COR-L47 (cell line): ENCODE measurements at regions not wholly inside any gene's neighbourhood (a gene's known extent, or its start where the extent isn't known, plus 50 kb on each side); places are given as distances from the start of the nearest gene placed in this dataset.

Experiments used
- DNase-seq: peaks from one replicate; lab custom pipeline; 2025; lab: John Stamatoyannopoulos, UW

GRCh38 chr3:83513677-83514076 is 1445.1 kb upstream of the CADM2 start:
- DNase-seq, result no peak

- DNase-seq, result no peak
Observed at GRCh38 chr3:83514130-83514914, 1444.5 kb upstream of the CADM2 start.

GRCh38 chr3:83515123-83515522 is 1443.7 kb upstream of the CADM2 start:
- DNase-seq, result no peak

GRCh38 chr3:83523470-83524073 is 1435.2 kb upstream of the CADM2 start:
- DNase-seq, result peak; percentile 0

- DNase-seq, result peak; percentile 24
Observed at GRCh38 chr3:83524901-83525300, 1433.9 kb upstream of the CADM2 start.

- no peak for DNase-seq
Observed at GRCh38 chr3:83559082-83559481, 1399.7 kb upstream of the CADM2 start.

GRCh38 chr3:83567935-83568334 is 1390.9 kb upstream of the CADM2 start:
- DNase-seq, result peak; percentile 12

- no peak for DNase-seq
Observed at GRCh38 chr3:83581546-83581945, 1377.2 kb upstream of the CADM2 start.

GRCh38 chr3:83601704-83602103 is 1357.1 kb upstream of the CADM2 start:
- no peak for DNase-seq

GRCh38 chr3:83622526-83622925 is 1336.3 kb upstream of the CADM2 start:
- no peak for DNase-seq

- no peak for DNase-seq
Observed at GRCh38 chr3:83625261-83625660, 1333.5 kb upstream of the CADM2 start.

- no peak for DNase-seq
Observed at GRCh38 chr3:83628471-83628870, 1330.3 kb upstream of the CADM2 start.

GRCh38 chr3:83632526-83632925 is 1326.3 kb upstream of the CADM2 start:
- no peak for DNase-seq

GRCh38 chr3:83633758-83634157 is 1325.0 kb upstream of the CADM2 start:
- DNase-seq, result no peak

GRCh38 chr3:83649692-83650091 is 1309.1 kb upstream of the CADM2 start:
- no peak for DNase-seq

- no peak for DNase-seq
Observed at GRCh38 chr3:83655083-83655482, 1303.7 kb upstream of the CADM2 start.

- no peak for DNase-seq
Observed at GRCh38 chr3:83662381-83662960, 1296.3 kb upstream of the CADM2 start.

- DNase-seq, result no peak
Observed at GRCh38 chr3:83670416-83670815, 1288.4 kb upstream of the CADM2 start.

- no peak for DNase-seq
Observed at GRCh38 chr3:83683937-83684598, 1274.7 kb upstream of the CADM2 start.

GRCh38 chr3:83706669-83707068 is 1252.1 kb upstream of the CADM2 start:
- DNase-seq, result no peak

- DNase-seq, result no peak
Observed at GRCh38 chr3:83715307-83715706, 1243.5 kb upstream of the CADM2 start.

GRCh38 chr3:83729576-83729975 is 1229.2 kb upstream of the CADM2 start:
- DNase-seq, result no peak

GRCh38 chr3:83734656-83735055 is 1224.1 kb upstream of the CADM2 start:
- DNase-seq, result no peak
